Erythroblast (primary cell): ENCODE measurements at regions not wholly inside any gene's neighbourhood (a gene's known extent, or its start where the extent isn't known, plus 50 kb on each side); places are given as distances from the start of the nearest gene placed in this dataset.

Experiments
- GATA1 ChIP-seq: IDR thresholded peaks from 2 replicates; pipeline ENCODE4 v1.6.1; 2011; ENCODE audit warnings: low read depth, mild to moderate bottlenecking, control low read depth, low read length, moderate library complexity
- POLR2A ChIP-seq: IDR thresholded peaks from 2 replicates; pipeline ENCODE4 v1.6.1; 2011; ENCODE audit warnings: mild to moderate bottlenecking, low read length

GRCh38 chr5:52328220-52328806 is 459.4 kb upstream of the ITGA1 start:
- TF ChIP-seq GATA1: no peak
- TF ChIP-seq POLR2A: no peak
